Kidney tubule cell (primary cell): ENCODE measurements at regions not wholly inside any gene's neighbourhood (a gene's known extent, or its start where the extent isn't known, plus 50 kb on each side); places are given as distances from the start of the nearest gene placed in this dataset.
"Not testable (repeated sequence)": the region's sequence is repeated elsewhere in the genome, so short reads cannot be mapped to it uniquely, and the experiment has no call there.

Source experiments
- DNase-seq: peaks from one replicate; pipeline ENCODE4 v3.0.0-alpha.2; 2018; ENCODE audit warnings: low spot score

GRCh38 chr14:89491711-89492381 is 74.8 kb upstream of the FOXN3 start:
- DNase-seq, result no peak

GRCh38 chr14:89490466-89490865 is 73.4 kb upstream of the FOXN3 start:
- no peak for DNase-seq

GRCh38 chr14:89489761-89490437 is 72.9 kb upstream of the FOXN3 start:
- no peak for DNase-seq

GRCh38 chr14:89486961-89487360 is 69.9 kb upstream of the FOXN3 start:
- DNase-seq, result no peak

- no peak for DNase-seq
Measured at GRCh38 chr14:89486505-89486904, 69.5 kb upstream of the FOXN3 start.

- DNase-seq, result peak; percentile 42
Measured at GRCh38 chr14:89485264-89485663, 68.2 kb upstream of the FOXN3 start.

- no peak for DNase-seq
Measured at GRCh38 chr14:89484051-89484844, 67.2 kb upstream of the FOXN3 start.

GRCh38 chr14:89481196-89481595 is 64.2 kb upstream of the FOXN3 start:
- no peak for DNase-seq

GRCh38 chr14:89480278-89480677 is 63.2 kb upstream of the FOXN3 start:
- DNase-seq, result no peak

GRCh38 chr14:89479802-89480201 is 62.8 kb upstream of the FOXN3 start:
- DNase-seq, result peak; percentile 54

GRCh38 chr14:89477391-89477790 is 60.4 kb upstream of the FOXN3 start:
- no peak for DNase-seq

- DNase-seq, result no peak
Measured at GRCh38 chr14:89476354-89476896, 59.4 kb upstream of the FOXN3 start.

- DNase-seq, result no peak
Measured at GRCh38 chr14:89474464-89474863, 57.4 kb upstream of the FOXN3 start.

- peak; percentile 11 for DNase-seq
Measured at GRCh38 chr14:89473989-89474388, 57.0 kb upstream of the FOXN3 start.

GRCh38 chr14:89473569-89473968 is 56.5 kb upstream of the FOXN3 start:
- no peak for DNase-seq

- no peak for DNase-seq
Measured at GRCh38 chr14:89470401-89470800, 53.4 kb upstream of the FOXN3 start.

- no peak for DNase-seq
Measured at GRCh38 chr14:89469210-89470198, 52.5 kb upstream of the FOXN3 start.

GRCh38 chr14:89468566-89468965 is 51.5 kb upstream of the FOXN3 start:
- DNase-seq, result no peak

GRCh38 chr14:89468030-89468429 is 51.0 kb upstream of the FOXN3 start:
- DNase-seq, result not testable (repeated sequence)

GRCh38 chr14:89466944-89467343 is 49.9 kb upstream of the FOXN3 start:
- no peak for DNase-seq
